Epithelial cell of esophagus (primary cell): ENCODE measurements at regions not wholly inside any gene's neighbourhood (a gene's known extent, or its start where the extent isn't known, plus 50 kb on each side); places are given as distances from the start of the nearest gene placed in this dataset.

Experiments used
- DNase-seq: peaks from one replicate; pipeline ENCODE4 v3.0.0; 2010; ENCODE audit warnings: low read depth
- H3K4me3 ChIP-seq: 2 replicates; pipeline ENCODE4 v1.5.1; 2011; ENCODE audit warnings: mild to moderate bottlenecking, low read length, control low read depth
- CTCF ChIP-seq: IDR thresholded peaks from 2 replicates; pipeline ENCODE4 v1.5.1; 2011; ENCODE audit warnings: low read depth, mild to moderate bottlenecking, low read length, control low read depth, inconsistent platforms; ENCODE audit not compliant: insufficient read depth; ENCODE audit errors: missing control alignments

- no peak overlapping the region for H3K4me3 ChIP-seq
- no peak for TF ChIP-seq CTCF
- DNase-seq = no peak
Measured at GRCh38 chr1:57897581-57897980, 473.7 kb upstream of the DAB1 start.

- TF ChIP-seq CTCF = no peak
- DNase-seq = peak; percentile 87
- no peak overlapping the region for H3K4me3 ChIP-seq
Measured at GRCh38 chr1:57894315-57894714, 470.5 kb upstream of the DAB1 start.

- TF ChIP-seq CTCF = no peak
- DNase-seq = peak; percentile 21
- no peak overlapping the region for H3K4me3 ChIP-seq
Measured at GRCh38 chr1:57889676-57890320, 465.9 kb upstream of the DAB1 start.

GRCh38 chr1:57887964-57888491 lies 464.2 kb upstream of the DAB1 start:
- DNase-seq = no peak
- H3K4me3 ChIP-seq = no peak overlapping the region
- TF ChIP-seq CTCF = no peak

GRCh38 chr1:57886376-57886775 lies 462.5 kb upstream of the DAB1 start:
- DNase-seq = no peak
- no peak overlapping the region for H3K4me3 ChIP-seq
- no peak for TF ChIP-seq CTCF

- TF ChIP-seq CTCF = no peak
- no peak overlapping the region for H3K4me3 ChIP-seq
- no peak for DNase-seq
Measured at GRCh38 chr1:57883642-57883995, 459.8 kb upstream of the DAB1 start.

GRCh38 chr1:57882934-57883641 lies 459.2 kb upstream of the DAB1 start:
- TF ChIP-seq CTCF = no peak
- no peak for DNase-seq
- no peak overlapping the region for H3K4me3 ChIP-seq
